Peyer's patch (tissue), 4 donors: ENCODE measurements at regions not wholly inside any gene's neighbourhood (a gene's known extent, or its start where the extent isn't known, plus 50 kb on each side); places are given as distances from the start of the nearest gene placed in this dataset.
"Not testable (repeated sequence)": the region's sequence is repeated elsewhere in the genome, so short reads cannot be mapped to it uniquely, and the experiment has no call there.

ENCODE experiments used
- DNase-seq, 3 donors: peaks; one replicate each; pipeline ENCODE4 v3.0.0-alpha.2; 2017 to 2019
- H3K27ac ChIP-seq, 4 donors: fragments of 200-600 bp; sonication (generic); one replicate each; pipeline ENCODE4 v1.5.1; 2016 to 2019
- H3K27me3 ChIP-seq, 2 donors: fragments of 200-600 bp; sonication (generic); one replicate each; pipeline ENCODE4 v1.5.1; 2019
- H3K36me3 ChIP-seq, 3 donors: fragments of 200-600 bp; sonication (generic); one replicate each; pipeline ENCODE4 v1.5.1; 2016 to 2019
- H3K4me1 ChIP-seq, 4 donors: fragments of 200-600 bp; sonication (generic); one replicate each; pipeline ENCODE4 v1.5.1; 2016 to 2019
- H3K4me3 ChIP-seq, 4 donors: fragments of 200-600 bp; sonication (generic); 1 replicate in 3 of 4; 2 replicates in 1 of 4; pipeline ENCODE4 v1.5.1; 2016 to 2019; ENCODE audit warnings: mild to moderate bottlenecking in 1 of 4
- H3K9me3 ChIP-seq, 4 donors: fragments of 200-600 bp; sonication (generic); one replicate each; pipeline ENCODE4 v1.5.1; 2016 to 2019; ENCODE audit warnings: mild to moderate bottlenecking in 1 of 4
- POLR2A ChIP-seq, 2 donors: fragments of 450-650 bp; IDR thresholded peaks; one replicate each; pipeline ENCODE4 v1.5.1; 2017; ENCODE audit warnings: antibody characterized with exemption in 2 of 2, mild to moderate bottlenecking in 2 of 2, moderate library complexity in 2 of 2
- TF ChIP-seq, protein P1 (sequence below), 6 experiments: fragments of 450-650 bp in 4 of 6; fragments of 200-600 bp in 2 of 6; sonication (generic) in 1 of 6; IDR thresholded peaks; one replicate each; pipeline ENCODE4 v1.5.1; 2017 to 2019; ENCODE audit warnings: antibody characterized with exemption in 6 of 6, mild to moderate bottlenecking in 3 of 6, moderate library complexity in 1 of 6

DNA sequence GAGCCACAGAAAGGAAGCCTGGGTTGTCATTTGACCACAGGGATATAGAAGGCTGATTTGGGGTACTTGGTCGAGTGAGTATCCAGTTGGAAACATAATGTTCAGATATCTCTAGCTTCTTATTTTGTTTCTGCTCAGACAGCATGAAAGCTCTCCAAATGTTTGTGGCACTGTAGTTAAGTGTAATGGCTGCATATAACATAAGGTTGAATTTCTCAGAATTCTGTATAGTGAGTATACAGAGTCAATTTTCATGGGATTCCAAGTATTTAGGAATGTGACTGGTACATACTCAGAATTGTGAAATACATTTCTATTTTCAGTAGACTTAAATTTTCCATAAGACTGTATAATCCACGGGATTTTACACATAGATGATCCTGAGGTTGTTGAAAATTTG, 2102.1 kb upstream of the RAG2 start:
- Histone ChIP-seq H3K27me3 (no peaks in the 10 kb centered on the region), H3K36me3 (no peaks in the 10 kb centered on the region), H3K4me3 (no peak overlapping the region), H3K27ac (no peak overlapping the region), H3K9me3 (no peaks in the 10 kb centered on the region), H3K4me1 (no peaks in the 10 kb centered on the region)
- no peak for TF ChIP-seq POLR2A (IDR thresholded peaks at IDR 0.05)
- TF ChIP-seq, protein P1, sequence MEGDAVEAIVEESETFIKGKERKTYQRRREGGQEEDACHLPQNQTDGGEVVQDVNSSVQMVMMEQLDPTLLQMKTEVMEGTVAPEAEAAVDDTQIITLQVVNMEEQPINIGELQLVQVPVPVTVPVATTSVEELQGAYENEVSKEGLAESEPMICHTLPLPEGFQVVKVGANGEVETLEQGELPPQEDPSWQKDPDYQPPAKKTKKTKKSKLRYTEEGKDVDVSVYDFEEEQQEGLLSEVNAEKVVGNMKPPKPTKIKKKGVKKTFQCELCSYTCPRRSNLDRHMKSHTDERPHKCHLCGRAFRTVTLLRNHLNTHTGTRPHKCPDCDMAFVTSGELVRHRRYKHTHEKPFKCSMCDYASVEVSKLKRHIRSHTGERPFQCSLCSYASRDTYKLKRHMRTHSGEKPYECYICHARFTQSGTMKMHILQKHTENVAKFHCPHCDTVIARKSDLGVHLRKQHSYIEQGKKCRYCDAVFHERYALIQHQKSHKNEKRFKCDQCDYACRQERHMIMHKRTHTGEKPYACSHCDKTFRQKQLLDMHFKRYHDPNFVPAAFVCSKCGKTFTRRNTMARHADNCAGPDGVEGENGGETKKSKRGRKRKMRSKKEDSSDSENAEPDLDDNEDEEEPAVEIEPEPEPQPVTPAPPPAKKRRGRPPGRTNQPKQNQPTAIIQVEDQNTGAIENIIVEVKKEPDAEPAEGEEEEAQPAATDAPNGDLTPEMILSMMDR (IDR thresholded peaks at IDR 0.05), result no peak
- DNase-seq, result no peak

DNA sequence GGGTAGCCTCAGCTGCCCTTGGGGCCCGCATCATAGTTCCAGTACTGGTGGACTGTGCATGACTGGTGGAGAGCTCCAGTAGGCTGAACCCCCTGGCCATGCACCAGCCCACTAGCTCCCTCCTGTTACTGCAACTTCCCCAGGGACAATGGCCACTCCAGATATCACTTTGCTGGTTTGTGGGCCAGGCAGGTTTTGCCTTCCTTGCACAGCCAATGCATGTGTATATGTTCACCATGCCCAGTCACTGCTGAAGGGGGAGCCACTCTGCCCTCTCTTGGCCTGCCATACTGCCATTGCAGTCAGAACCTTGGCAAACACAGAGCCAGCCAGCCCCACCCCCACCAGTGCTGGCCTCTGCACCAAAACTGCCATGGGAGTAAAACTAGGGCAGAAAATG, 2095.3 kb upstream of the RAG2 start:
- H3K9me3 ChIP-seq, result no peaks in the 10 kb centered on the region
- no peaks in the 10 kb centered on the region for H3K4me1 ChIP-seq
- no peaks in the 10 kb centered on the region for H3K36me3 ChIP-seq
- TF ChIP-seq, protein P1 (IDR thresholded peaks at IDR 0.05), result no peak
- TF ChIP-seq POLR2A (IDR thresholded peaks at IDR 0.05), result no peak
- DNase-seq, result peak in 1 of 3 donors; percentile 27
- H3K4me3 ChIP-seq, result no peak overlapping the region
- no peak overlapping the region for H3K27ac ChIP-seq
- no peaks in the 10 kb centered on the region for H3K27me3 ChIP-seq

DNA sequence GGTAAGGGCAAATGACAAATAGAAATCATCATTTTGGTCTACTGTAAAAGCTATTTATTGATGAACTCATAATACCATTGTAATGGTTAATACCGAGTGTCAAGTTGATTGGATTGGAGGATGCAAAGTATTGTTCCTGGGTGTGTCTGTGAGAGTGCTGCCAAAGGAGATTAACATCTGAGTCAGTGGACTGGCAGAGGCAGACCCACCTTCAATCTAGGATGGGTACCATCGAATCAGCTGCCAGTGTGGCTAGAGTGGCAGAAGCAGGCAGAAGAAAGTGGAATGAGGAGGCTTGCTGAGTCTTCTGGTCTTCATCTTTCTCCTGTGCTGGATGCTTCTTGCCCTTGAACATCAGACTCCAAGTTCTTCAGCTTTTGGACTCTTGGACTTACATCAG, 2092.2 kb upstream of the RAG2 start:
- DNase-seq, H3K27me3 ChIP-seq, H3K27ac ChIP-seq, H3K4me1 ChIP-seq, H3K4me3 ChIP-seq, H3K36me3 ChIP-seq, H3K9me3 ChIP-seq: not testable (repeated sequence)

DNA sequence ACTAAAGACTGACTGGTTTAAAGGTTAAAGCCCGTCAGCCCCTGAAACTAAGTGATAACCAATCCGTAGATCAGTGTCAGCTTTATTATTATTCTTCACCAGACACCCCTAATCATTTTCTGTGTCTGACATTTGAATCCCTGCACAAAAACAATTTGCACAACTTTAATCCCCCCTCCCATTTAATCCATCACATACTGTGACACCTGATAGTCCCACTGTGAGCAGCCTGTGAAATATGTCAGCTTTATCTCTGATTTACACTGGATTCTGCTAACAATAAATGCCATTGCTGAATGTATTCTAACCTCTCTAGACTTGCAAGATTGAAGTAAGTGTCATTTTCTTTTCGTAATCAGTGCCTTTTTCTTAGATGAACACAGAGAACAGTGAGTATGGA, 2089.0 kb upstream of the RAG2 start:
- Histone ChIP-seq H3K4me3 (no peak overlapping the region), H3K27me3 (no peaks in the 10 kb centered on the region), H3K36me3 (no peaks in the 10 kb centered on the region), H3K27ac (no peak overlapping the region), H3K9me3 (no peaks in the 10 kb centered on the region), H3K4me1 (no peaks in the 10 kb centered on the region)
- DNase-seq, result no peak
- TF ChIP-seq, protein P1 (IDR thresholded peaks at IDR 0.05), result no peak
- no peak for TF ChIP-seq POLR2A (IDR thresholded peaks at IDR 0.05)

DNA sequence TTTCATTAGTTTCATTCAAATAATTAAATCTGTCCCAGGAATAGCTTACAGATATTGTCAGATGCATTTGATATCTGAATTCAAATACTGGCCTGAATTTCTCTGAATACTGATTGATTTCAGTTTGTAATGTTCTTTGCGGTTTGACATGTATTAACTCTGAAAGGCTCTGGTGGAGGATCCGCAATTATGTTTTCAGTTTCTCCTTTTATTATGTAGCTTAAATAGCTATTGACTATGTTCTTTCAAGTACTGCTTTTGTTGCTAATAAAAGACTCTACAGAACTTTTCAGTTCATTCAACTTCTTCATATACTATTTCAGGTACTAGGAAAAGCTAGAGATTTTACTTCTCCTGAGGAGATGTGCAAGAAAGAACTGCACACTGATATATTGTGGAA, 2085.4 kb upstream of the RAG2 start:
- DNase-seq, result no peak
- Histone ChIP-seq H3K36me3 (no peaks in the 10 kb centered on the region), H3K27ac (no peak overlapping the region), H3K27me3 (no peaks in the 10 kb centered on the region), H3K9me3 (no peaks in the 10 kb centered on the region), H3K4me3 (no peak overlapping the region), H3K4me1 (no peaks in the 10 kb centered on the region)
- TF ChIP-seq, protein P1 (IDR thresholded peaks at IDR 0.05), result no peak
- no peak for TF ChIP-seq POLR2A (IDR thresholded peaks at IDR 0.05)

DNA sequence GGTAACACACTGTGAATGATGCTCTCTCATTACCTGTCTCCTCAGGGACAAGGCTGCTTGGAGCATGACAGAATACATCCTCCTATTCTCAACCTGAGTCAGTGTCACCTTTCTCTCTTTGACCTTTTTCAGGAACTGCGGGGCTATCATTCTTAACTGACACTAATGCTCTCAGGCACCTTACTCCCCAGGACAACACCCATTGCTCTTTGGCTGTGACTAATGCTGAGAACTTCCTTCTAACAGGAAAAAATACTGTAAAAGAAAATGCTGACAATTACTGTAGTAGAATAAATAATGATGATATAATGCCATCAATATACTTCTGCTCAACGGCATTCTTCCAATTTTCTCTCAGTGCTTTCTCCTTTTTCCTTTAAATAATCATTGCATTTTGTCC, 2082.7 kb upstream of the RAG2 start:
- TF ChIP-seq, protein P1 (IDR thresholded peaks at IDR 0.05), result no peak
- no peak for TF ChIP-seq POLR2A (IDR thresholded peaks at IDR 0.05)

More for the DNA sequence above, 2082.7 kb upstream of the RAG2 start:
- Histone ChIP-seq H3K27ac (no peak overlapping the region), H3K4me1 (no peaks in the 10 kb centered on the region), H3K27me3 (no peaks in the 10 kb centered on the region), H3K4me3 (no peak overlapping the region), H3K36me3 (no peaks in the 10 kb centered on the region), H3K9me3 (no peaks in the 10 kb centered on the region)
- DNase-seq, result no peak
